Activated T-helper 17 cell treated with anti-CD3 and anti-CD28 coated beads, Interleukin-2, amount 50 U/mL, for 72 hours (primary cell): ENCODE measurements at regions not wholly inside any gene's neighbourhood (a gene's known extent, or its start where the extent isn't known, plus 50 kb on each side); places are given as distances from the start of the nearest gene placed in this dataset.
"Not testable (repeated sequence)": the region's sequence is repeated elsewhere in the genome, so short reads cannot be mapped to it uniquely, and the experiment has no call there.

Experiments
- ATAC-seq: fragments of 150-1000 bp; cut with Tn5 transposase; replicated peaks from 2 replicates; pipeline ENCODE4 v1.10.0; 2021; ENCODE audit warnings: mild to moderate bottlenecking, moderate library complexity
- H3K27ac Mint-ChIP-seq: one replicate; pipeline ENCODE4 v1.8.0; 2022; ENCODE audit warnings: mixed read lengths
- H3K27me3 Mint-ChIP-seq: one replicate; pipeline ENCODE4 v1.8.0; 2022; ENCODE audit warnings: mixed read lengths
- H3K36me3 Mint-ChIP-seq: one replicate; pipeline ENCODE4 v1.8.0; 2022; ENCODE audit warnings: low read depth, mild to moderate bottlenecking, mixed read lengths
- H3K4me1 Mint-ChIP-seq: one replicate; pipeline ENCODE4 v1.8.0; 2022; ENCODE audit warnings: mixed read lengths
- H3K4me3 Mint-ChIP-seq: one replicate; pipeline ENCODE4 v1.8.0; 2022; ENCODE audit warnings: mild to moderate bottlenecking, mixed read lengths
- H3K9me3 Mint-ChIP-seq: one replicate; pipeline ENCODE4 v1.8.0; 2022; ENCODE audit warnings: mixed read lengths

GRCh38 chr13:79869326-79869725 is 388.4 kb downstream of the NDFIP2 start:
- no peaks in the 10 kb centered on the region for H3K36me3 Mint-ChIP-seq
- no peaks in the 10 kb centered on the region for H3K4me1 Mint-ChIP-seq
- no peaks in the 10 kb centered on the region for H3K27me3 Mint-ChIP-seq
- no peak overlapping the region for H3K4me3 Mint-ChIP-seq
- H3K9me3 Mint-ChIP-seq, result no peaks in the 10 kb centered on the region
- no peak overlapping the region for H3K27ac Mint-ChIP-seq
- no peak for ATAC-seq

GRCh38 chr13:79867254-79867653 is 386.3 kb downstream of the NDFIP2 start:
- Mint-ChIP-seq H3K9me3 (no peaks in the 10 kb centered on the region), H3K36me3 (no peaks in the 10 kb centered on the region), H3K27ac (no peak overlapping the region), H3K27me3 (no peaks in the 10 kb centered on the region), H3K4me3 (no peak overlapping the region), H3K4me1 (no peaks in the 10 kb centered on the region)
- no peak for ATAC-seq

GRCh38 chr13:79866436-79866835 is 385.5 kb downstream of the NDFIP2 start:
- ATAC-seq, result no peak

GRCh38 chr13:79862515-79862914 is 381.6 kb downstream of the NDFIP2 start:
- no peak overlapping the region for H3K4me3 Mint-ChIP-seq
- no peak for ATAC-seq
- H3K36me3 Mint-ChIP-seq, result no peaks in the 10 kb centered on the region
- H3K4me1 Mint-ChIP-seq, result no peaks in the 10 kb centered on the region
- no peaks in the 10 kb centered on the region for H3K27me3 Mint-ChIP-seq
- no peak overlapping the region for H3K27ac Mint-ChIP-seq
- H3K9me3 Mint-ChIP-seq, result no peaks in the 10 kb centered on the region

More at GRCh38 chr13:79866436-79866835, 385.5 kb downstream of the NDFIP2 start:
- Mint-ChIP-seq H3K27ac (no peak overlapping the region), H3K27me3 (no peaks in the 10 kb centered on the region), H3K4me1 (no peaks in the 10 kb centered on the region), H3K9me3 (no peaks in the 10 kb centered on the region), H3K4me3 (no peak overlapping the region), H3K36me3 (no peaks in the 10 kb centered on the region)

- no peaks in the 10 kb centered on the region for H3K4me1 Mint-ChIP-seq
Observed at GRCh38 chr13:79861731-79862130, 380.8 kb downstream of the NDFIP2 start.

GRCh38 chr13:79860791-79861190 is 379.8 kb downstream of the NDFIP2 start:
- Mint-ChIP-seq H3K9me3 (no peaks in the 10 kb centered on the region), H3K4me1 (no peaks in the 10 kb centered on the region), H3K4me3 (no peak overlapping the region), H3K36me3 (no peaks in the 10 kb centered on the region), H3K27me3 (no peaks in the 10 kb centered on the region), H3K27ac (no peak overlapping the region)
- no peak for ATAC-seq

More at GRCh38 chr13:79861731-79862130, 380.8 kb downstream of the NDFIP2 start:
- Mint-ChIP-seq H3K27me3 (no peaks in the 10 kb centered on the region), H3K9me3 (no peaks in the 10 kb centered on the region), H3K4me3 (no peak overlapping the region), H3K36me3 (no peaks in the 10 kb centered on the region), H3K27ac (no peak overlapping the region)
- no peak for ATAC-seq

- ATAC-seq, result no peak
- no peak overlapping the region for H3K27ac Mint-ChIP-seq
- no peaks in the 10 kb centered on the region for H3K36me3 Mint-ChIP-seq
- H3K4me3 Mint-ChIP-seq, result no peak overlapping the region
- H3K9me3 Mint-ChIP-seq, result no peaks in the 10 kb centered on the region
- H3K4me1 Mint-ChIP-seq, result no peaks in the 10 kb centered on the region
- H3K27me3 Mint-ChIP-seq, result no peaks in the 10 kb centered on the region
Observed at GRCh38 chr13:79859756-79860155, 378.8 kb downstream of the NDFIP2 start.

- Mint-ChIP-seq H3K36me3 (no peaks in the 10 kb centered on the region), H3K4me1 (no peaks in the 10 kb centered on the region), H3K9me3 (peaks cover 4% of the 10 kb centered on the region), H3K4me3 (no peak overlapping the region), H3K27me3 (no peaks in the 10 kb centered on the region), H3K27ac (no peak overlapping the region)
- ATAC-seq, result no peak
Observed at GRCh38 chr13:79853251-79853650, 372.3 kb downstream of the NDFIP2 start.

GRCh38 chr13:79851318-79851717 is 370.4 kb downstream of the NDFIP2 start:
- no peaks in the 10 kb centered on the region for H3K4me1 Mint-ChIP-seq
- ATAC-seq, result no peak
- H3K27ac Mint-ChIP-seq, result no peak overlapping the region
- peaks cover 8% of the 10 kb centered on the region for H3K9me3 Mint-ChIP-seq
- H3K4me3 Mint-ChIP-seq, result no peak overlapping the region
- H3K36me3 Mint-ChIP-seq, result no peaks in the 10 kb centered on the region
- H3K27me3 Mint-ChIP-seq, result no peaks in the 10 kb centered on the region

- Mint-ChIP-seq H3K4me3 (no peak overlapping the region), H3K4me1 (no peaks in the 10 kb centered on the region), H3K36me3 (no peaks in the 10 kb centered on the region), H3K27ac (no peak overlapping the region), H3K9me3 (peaks cover 8% of the 10 kb centered on the region), H3K27me3 (no peaks in the 10 kb centered on the region)
- ATAC-seq, result no peak
Observed at GRCh38 chr13:79847882-79848592, 367.1 kb downstream of the NDFIP2 start.

- Mint-ChIP-seq H3K9me3 (peaks cover 8% of the 10 kb centered on the region), H3K27ac (no peak overlapping the region), H3K27me3 (no peaks in the 10 kb centered on the region), H3K4me1 (no peaks in the 10 kb centered on the region), H3K36me3 (no peaks in the 10 kb centered on the region), H3K4me3 (no peak overlapping the region)
- ATAC-seq, result no peak
Observed at GRCh38 chr13:79846386-79846785, 365.4 kb downstream of the NDFIP2 start.

- Mint-ChIP-seq H3K4me3 (no peak overlapping the region), H3K9me3 (no peaks in the 10 kb centered on the region), H3K36me3 (no peaks in the 10 kb centered on the region), H3K27ac (no peak overlapping the region), H3K4me1 (no peaks in the 10 kb centered on the region), H3K27me3 (no peaks in the 10 kb centered on the region)
- no peak for ATAC-seq
Observed at GRCh38 chr13:79837741-79838450, 356.9 kb downstream of the NDFIP2 start.

- not testable (repeated sequence) for H3K4me3 Mint-ChIP-seq, H3K4me1 Mint-ChIP-seq, H3K27ac Mint-ChIP-seq, H3K36me3 Mint-ChIP-seq, ATAC-seq, H3K9me3 Mint-ChIP-seq, H3K27me3 Mint-ChIP-seq
Observed at GRCh38 chr13:79836121-79836520, 355.2 kb downstream of the NDFIP2 start.

- Mint-ChIP-seq H3K36me3 (no peaks in the 10 kb centered on the region), H3K27ac (no peak overlapping the region), H3K4me1 (no peaks in the 10 kb centered on the region), H3K4me3 (no peak overlapping the region), H3K9me3 (peaks cover 3% of the 10 kb centered on the region), H3K27me3 (no peaks in the 10 kb centered on the region)
- no peak for ATAC-seq
Observed at GRCh38 chr13:79834876-79835275, 353.9 kb downstream of the NDFIP2 start.

- H3K36me3 Mint-ChIP-seq, result no peaks in the 10 kb centered on the region
- H3K4me1 Mint-ChIP-seq, result no peaks in the 10 kb centered on the region
- H3K27ac Mint-ChIP-seq, result no peak overlapping the region
- H3K27me3 Mint-ChIP-seq, result no peaks in the 10 kb centered on the region
- no peak for ATAC-seq
- H3K4me3 Mint-ChIP-seq, result no peak overlapping the region
- peaks cover 3% of the 10 kb centered on the region for H3K9me3 Mint-ChIP-seq
Observed at GRCh38 chr13:79833991-79834390, 353.0 kb downstream of the NDFIP2 start.
